CD14-positive monocyte (primary cell): ENCODE measurements at regions not wholly inside any gene's neighbourhood (a gene's known extent, or its start where the extent isn't known, plus 50 kb on each side); places are given as distances from the start of the nearest gene placed in this dataset.

Source experiments
- DNase-seq, 3 donors: peaks; one replicate each; pipeline ENCODE4 v3.0.0-alpha.2; 2011 to 2022
- H2AFZ ChIP-seq: 2 replicates; pipeline ENCODE4 v1.6.0; 2012; ENCODE audit warnings: mild to moderate bottlenecking, low read depth, low read length, inconsistent platforms; ENCODE audit not compliant: insufficient read depth, poor library complexity, severe bottlenecking
- H3K27ac ChIP-seq, 2 donors: 1 replicate in 1 of 2; 2 replicates in 1 of 2; pipeline ENCODE4 v1.5.1; 2012 to 2013; ENCODE audit warnings: low read length in 2 of 2, control low read depth in 1 of 2, inconsistent platforms in 1 of 2, low read depth in 1 of 2, mild to moderate bottlenecking in 1 of 2
- H3K27me3 ChIP-seq, 2 donors: one replicate each; pipeline versions ENCODE4 v1.6.0 to v1.6.1; 2011 to 2013; ENCODE audit warnings: low read length in 2 of 2; ENCODE audit not compliant: control insufficient read depth in 2 of 2, insufficient read depth in 2 of 2
- H3K36me3 ChIP-seq, 2 donors: replicated peaks in 1 of 2; 1 replicate in 1 of 2; 2 replicates in 1 of 2; pipeline versions ENCODE4 v1.5.1 to v1.6.1; 2012 to 2013; ENCODE audit warnings: low read length in 2 of 2, control low read depth in 1 of 2, inconsistent platforms in 1 of 2, mild to moderate bottlenecking in 1 of 2; ENCODE audit not compliant: insufficient read depth in 2 of 2, control insufficient read depth in 1 of 2
- H3K4me1 ChIP-seq, 2 donors: 1 replicate in 1 of 2; 2 replicates in 1 of 2; pipeline versions ENCODE4 v1.5.1 to v1.6.1; 2012 to 2013; ENCODE audit warnings: low read length in 2 of 2, control low read depth in 1 of 2, inconsistent platforms in 1 of 2, mild to moderate bottlenecking in 1 of 2, moderate library complexity in 1 of 2; ENCODE audit not compliant: insufficient read depth in 2 of 2, control insufficient read depth in 1 of 2
- H3K4me2 ChIP-seq: replicated peaks from 2 replicates; pipeline ENCODE3; 2012; ENCODE audit warnings: low read length, moderate library complexity, mild to moderate bottlenecking; ENCODE audit not compliant: poor library complexity, severe bottlenecking; ENCODE audit errors: extremely low read depth
- H3K4me3 ChIP-seq, 3 experiments: fragments of 200-600 bp in 1 of 3; sonication (generic) in 1 of 3; replicated peaks in 1 of 3; 1 replicate in 2 of 3; 2 replicates in 1 of 3; pipeline ENCODE4 v1.5.1; 2011 to 2013; ENCODE audit warnings: low read length in 3 of 3, mild to moderate bottlenecking in 3 of 3, control low read depth in 2 of 3, low read depth in 2 of 3, inconsistent platforms in 1 of 3, moderate library complexity in 1 of 3
- H3K79me2 ChIP-seq: 2 replicates; pipeline ENCODE4 v1.6.0; 2012; ENCODE audit warnings: mild to moderate bottlenecking, control low read depth, inconsistent platforms, low read length, moderate library complexity; ENCODE audit not compliant: insufficient read depth
- H3K9ac ChIP-seq: 2 replicates; pipeline ENCODE4 v1.6.0; 2017; ENCODE audit warnings: low read length, mild to moderate bottlenecking; ENCODE audit not compliant: insufficient read depth, poor library complexity, severe bottlenecking
- H3K9me3 ChIP-seq, 2 donors: replicated peaks in 1 of 2; 1 replicate in 1 of 2; 2 replicates in 1 of 2; pipeline versions ENCODE4 v1.5.1 to v1.6.1; 2012 to 2013; ENCODE audit warnings: low read length in 2 of 2, control low read depth in 1 of 2; ENCODE audit not compliant: control insufficient read depth in 1 of 2, insufficient read depth in 1 of 2
- H4K20me1 ChIP-seq: 2 replicates; pipeline ENCODE4 v1.6.0; 2012; ENCODE audit warnings: mild to moderate bottlenecking, low read length, control low read depth, moderate library complexity; ENCODE audit not compliant: insufficient read depth
- H3K27ac Mint-ChIP-seq, 7 donors: one replicate each; pipeline ENCODE4 v1.8.0; 2020; ENCODE audit warnings: mild to moderate bottlenecking in 7 of 7, mixed read lengths in 7 of 7, moderate library complexity in 6 of 7, inconsistent platforms in 2 of 7
- H3K27me3 Mint-ChIP-seq, 3 donors: one replicate each; pipeline ENCODE4 v1.8.0; 2021 to 2022; ENCODE audit warnings: low read depth in 3 of 3, mild to moderate bottlenecking in 3 of 3, mixed read lengths in 3 of 3, moderate library complexity in 3 of 3, inconsistent platforms in 1 of 3
- H3K36me3 Mint-ChIP-seq, 2 donors: one replicate each; pipeline ENCODE4 v1.8.0; 2020; ENCODE audit warnings: mixed read lengths in 2 of 2, inconsistent platforms in 1 of 2, mild to moderate bottlenecking in 1 of 2
- H3K4me1 Mint-ChIP-seq: one replicate; pipeline ENCODE4 v1.8.0; 2020; ENCODE audit warnings: mild to moderate bottlenecking, mixed read lengths
- H3K4me3 Mint-ChIP-seq, 2 donors: one replicate each; pipeline ENCODE4 v1.8.0; 2020; ENCODE audit warnings: mild to moderate bottlenecking in 2 of 2, mixed read lengths in 2 of 2, moderate library complexity in 1 of 2
- H3K9me3 Mint-ChIP-seq, 7 donors: one replicate each; pipeline ENCODE4 v1.8.0; 2020 to 2022; ENCODE audit warnings: mixed read lengths in 7 of 7, mild to moderate bottlenecking in 6 of 7, moderate library complexity in 6 of 7, inconsistent platforms in 2 of 7
- WGBS: methylation state at CpG from one replicate; pipeline ENCODE4 v1.1.5; 2013; ENCODE audit warnings: missing lambda C conversion rate; ENCODE audit not compliant: insufficient coverage; 5-methylcytosine and 5-hydroxymethylcytosine counted together
- intact Hi-C, 2 donors: fragments of 100-400 bp; cut with micrococcal nuclease; formaldehyde crosslinking; loops; one replicate each; pipeline versions ENCODE4 v1.15.0 to v1.15.1; 2023
- TF ChIP-seq, protein P1 (sequence below): fragments of 200-600 bp; IDR thresholded peaks from one replicate; pipeline ENCODE4 v1.8.0; 2022; ENCODE audit warnings: antibody characterized with exemption, mild to moderate bottlenecking

DNA sequence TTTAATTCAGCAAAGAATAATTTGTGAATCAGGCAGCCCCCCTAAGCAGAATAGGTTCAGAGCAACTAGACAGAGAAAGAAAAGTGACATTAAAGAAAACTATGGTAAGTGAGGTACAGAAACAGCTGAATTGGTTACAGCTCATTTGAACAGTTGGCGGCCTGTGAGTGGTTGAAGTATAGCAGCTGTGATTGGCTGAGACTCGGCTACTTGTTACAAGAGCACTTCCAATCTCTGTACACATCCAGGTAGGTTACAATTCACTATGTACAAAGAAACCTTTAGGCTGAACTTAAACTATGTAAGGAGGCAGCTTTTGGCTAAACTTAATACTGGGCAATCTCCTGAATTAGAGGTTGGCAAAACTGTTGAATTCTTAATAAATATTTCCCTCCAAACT is 171.1 kb upstream of the LHX8 start:
- H3K9me3 ChIP-seq: peaks cover 0 to 6% of the 10 kb centered on the region in 2 donors
- H3K9ac ChIP-seq: no peak overlapping the region
- H3K4me1 ChIP-seq: no peaks in the 10 kb centered on the region
- H3K36me3 ChIP-seq: no peaks in the 10 kb centered on the region
- H3K27ac ChIP-seq: no peak overlapping the region
- no peaks in the 10 kb centered on the region for H3K79me2 ChIP-seq
- no peaks in the 10 kb centered on the region for H3K27me3 ChIP-seq
- H3K27ac Mint-ChIP-seq: no peak overlapping the region
- H3K36me3 Mint-ChIP-seq: no peaks in the 10 kb centered on the region
- H3K9me3 Mint-ChIP-seq: peaks cover 0 to 7% (median 0%) of the 10 kb centered on the region in 7 donors
- H3K4me3 Mint-ChIP-seq: no peak overlapping the region
- H3K4me2 ChIP-seq: no peak overlapping the region
- no peaks in the 10 kb centered on the region for H3K4me1 Mint-ChIP-seq
- no CpG with 5 or more reads among the region's 2 CpGs for WGBS
- intact Hi-C loops: no loop called here
- TF ChIP-seq, protein P1, sequence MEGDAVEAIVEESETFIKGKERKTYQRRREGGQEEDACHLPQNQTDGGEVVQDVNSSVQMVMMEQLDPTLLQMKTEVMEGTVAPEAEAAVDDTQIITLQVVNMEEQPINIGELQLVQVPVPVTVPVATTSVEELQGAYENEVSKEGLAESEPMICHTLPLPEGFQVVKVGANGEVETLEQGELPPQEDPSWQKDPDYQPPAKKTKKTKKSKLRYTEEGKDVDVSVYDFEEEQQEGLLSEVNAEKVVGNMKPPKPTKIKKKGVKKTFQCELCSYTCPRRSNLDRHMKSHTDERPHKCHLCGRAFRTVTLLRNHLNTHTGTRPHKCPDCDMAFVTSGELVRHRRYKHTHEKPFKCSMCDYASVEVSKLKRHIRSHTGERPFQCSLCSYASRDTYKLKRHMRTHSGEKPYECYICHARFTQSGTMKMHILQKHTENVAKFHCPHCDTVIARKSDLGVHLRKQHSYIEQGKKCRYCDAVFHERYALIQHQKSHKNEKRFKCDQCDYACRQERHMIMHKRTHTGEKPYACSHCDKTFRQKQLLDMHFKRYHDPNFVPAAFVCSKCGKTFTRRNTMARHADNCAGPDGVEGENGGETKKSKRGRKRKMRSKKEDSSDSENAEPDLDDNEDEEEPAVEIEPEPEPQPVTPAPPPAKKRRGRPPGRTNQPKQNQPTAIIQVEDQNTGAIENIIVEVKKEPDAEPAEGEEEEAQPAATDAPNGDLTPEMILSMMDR: no peak
- H4K20me1 ChIP-seq: no peaks in the 10 kb centered on the region
- DNase-seq: no peak
- no peak overlapping the region for H3K4me3 ChIP-seq
- H2AFZ ChIP-seq: no peak overlapping the region
- no peaks in the 10 kb centered on the region for H3K27me3 Mint-ChIP-seq

DNA sequence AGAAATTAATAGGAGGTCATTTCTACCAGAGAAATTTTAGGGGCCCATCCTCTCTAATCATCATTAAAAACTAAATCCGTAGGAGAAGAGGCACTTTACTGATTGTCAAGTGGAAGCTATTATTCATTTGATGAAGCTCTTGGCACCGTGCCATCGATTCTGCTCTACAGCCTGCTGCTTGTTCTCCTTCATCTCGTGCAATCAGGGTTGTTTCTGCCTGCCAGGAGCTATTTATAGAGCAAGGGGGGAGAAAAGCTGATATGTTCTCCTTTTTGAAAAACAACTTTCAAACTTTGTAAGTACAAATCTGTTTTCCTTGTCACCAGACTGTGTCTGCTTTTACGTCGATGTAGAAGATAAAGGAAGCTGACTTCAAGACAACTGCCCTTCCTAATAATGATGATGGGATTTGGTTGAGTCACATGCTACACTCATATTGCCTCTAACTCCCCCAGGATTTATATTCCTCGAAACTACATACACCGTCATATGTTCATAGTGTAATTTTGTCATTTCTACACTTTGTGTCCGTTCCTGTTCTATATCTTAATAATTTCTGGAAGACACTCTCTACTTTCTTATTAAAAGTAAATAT is 169.6 kb upstream of the LHX8 start:
- WGBS: 0% methylated on average over 2 of the region's 9 CpGs
- H3K79me2 ChIP-seq: no peaks in the 10 kb centered on the region
- H3K27me3 ChIP-seq: no peaks in the 10 kb centered on the region
- H3K9me3 ChIP-seq: peaks cover 0 to 6% of the 10 kb centered on the region in 2 donors
- H3K4me2 ChIP-seq: no peak overlapping the region
- intact Hi-C loops: no loop called here
- H2AFZ ChIP-seq: no peak overlapping the region
- H3K4me1 ChIP-seq: no peaks in the 10 kb centered on the region
- H3K27ac ChIP-seq: no peak overlapping the region
- H3K36me3 ChIP-seq: no peaks in the 10 kb centered on the region
- H3K4me3 ChIP-seq: no peak overlapping the region
- Mint-ChIP-seq H3K9me3 (peaks cover 0 to 6% (median 0%) of the 10 kb centered on the region in 7 donors), H3K4me1 (no peaks in the 10 kb centered on the region), H3K36me3 (no peaks in the 10 kb centered on the region), H3K27me3 (no peaks in the 10 kb centered on the region), H3K27ac (peak overlapping the region in 1 of 7 donors; percentile 46), H3K4me3 (no peak overlapping the region)
- no peak overlapping the region for H3K9ac ChIP-seq
- H4K20me1 ChIP-seq: no peaks in the 10 kb centered on the region
- TF ChIP-seq, protein P1: no peak
- DNase-seq: no peak
